ENCODE measurements at regions not wholly inside any gene's neighbourhood (a gene's known extent, or its start where the extent isn't known, plus 50 kb on each side); places are given as distances from the start of the nearest gene placed in this dataset.
A peak's percentile ranks its signal among the peaks of the same experiment; 100 is the strongest.
"Not testable (repeated sequence)": the region's sequence is repeated elsewhere in the genome, so short reads cannot be mapped to it uniquely, and the experiment has no call there.

GRCh38 chr2:204144492-204144891 is 207.9 kb downstream of the ICOS start:
- DNase-seq (ENCODE audit: low read depth) = no peak

GRCh38 chr2:204145263-204145751 is 208.7 kb downstream of the ICOS start:
- DNase-seq (ENCODE audit: low read depth) = peak; percentile 55

- DNase-seq (ENCODE audit: low read depth) = no peak
These were observed 209.2 kb downstream of the ICOS start for GRCh38 chr2:204145791-204146190.

GRCh38 chr2:204147040-204147439 is 210.5 kb downstream of the ICOS start:
- DNase-seq (ENCODE audit: low read depth) = not testable (repeated sequence)

GRCh38 chr2:204150721-204151120 is 214.2 kb downstream of the ICOS start:
- DNase-seq (ENCODE audit: low read depth) = no peak

- DNase-seq (ENCODE audit: low read depth) = no peak
These were observed 216.1 kb downstream of the ICOS start for GRCh38 chr2:204152616-204153015.

GRCh38 chr2:204154863-204155262 is 218.3 kb downstream of the ICOS start:
- no peak for DNase-seq (ENCODE audit: low read depth)

GRCh38 chr2:204156456-204156855 is 219.9 kb downstream of the ICOS start:
- DNase-seq (ENCODE audit: low read depth) = no peak

GRCh38 chr2:204157684-204158083 is 221.1 kb downstream of the ICOS start:
- no peak for DNase-seq (ENCODE audit: low read depth)

- no peak for DNase-seq (ENCODE audit: low read depth)
These were observed 223.0 kb downstream of the ICOS start for GRCh38 chr2:204159526-204159925.

GRCh38 chr2:204160989-204161388 is 224.4 kb downstream of the ICOS start:
- no peak for DNase-seq (ENCODE audit: low read depth)

- no peak for DNase-seq (ENCODE audit: low read depth)
These were observed 225.3 kb downstream of the ICOS start for GRCh38 chr2:204161886-204162285.

GRCh38 chr2:204166961-204167360 is 230.4 kb downstream of the ICOS start:
- DNase-seq (ENCODE audit: low read depth) = no peak

- not testable (repeated sequence) for DNase-seq (ENCODE audit: low read depth)
These were observed 231.1 kb downstream of the ICOS start for GRCh38 chr2:204167670-204168069.

- DNase-seq (ENCODE audit: low read depth) = no peak
These were observed 233.8 kb downstream of the ICOS start for GRCh38 chr2:204170411-204170810.

GRCh38 chr2:204171432-204172144 is 235.0 kb downstream of the ICOS start:
- DNase-seq (ENCODE audit: low read depth) = no peak

- DNase-seq (ENCODE audit: low read depth) = no peak
These were observed 235.6 kb downstream of the ICOS start for GRCh38 chr2:204172145-204172600.

GRCh38 chr2:204174034-204174433 is 237.5 kb downstream of the ICOS start:
- DNase-seq (ENCODE audit: low read depth) = no peak

GRCh38 chr2:204175552-204176271 is 239.1 kb downstream of the ICOS start:
- DNase-seq (ENCODE audit: low read depth) = no peak

- no peak for DNase-seq (ENCODE audit: low read depth)
These were observed 239.7 kb downstream of the ICOS start for GRCh38 chr2:204176306-204176705.

GRCh38 chr2:204177251-204177976 is 240.9 kb downstream of the ICOS start:
- DNase-seq (ENCODE audit: low read depth) = no peak

- peak; percentile 38 for DNase-seq (ENCODE audit: low read depth)
These were observed 241.5 kb downstream of the ICOS start for GRCh38 chr2:204177977-204178522.
